Gastrocnemius medialis (tissue), 4 donors: ENCODE measurements at regions not wholly inside any gene's neighbourhood (a gene's known extent, or its start where the extent isn't known, plus 50 kb on each side); places are given as distances from the start of the nearest gene placed in this dataset.
"Not testable (repeated sequence)": the region's sequence is repeated elsewhere in the genome, so short reads cannot be mapped to it uniquely, and the experiment has no call there.

Source experiments
- ATAC-seq, 2 donors: fragments of 150-250 bp; one replicate each; pipeline ENCODE4 v1.9.1; 2016
- DNase-seq, 2 donors: peaks; one replicate each; pipeline ENCODE4 v3.0.0-alpha.2; 2019
- H3K27ac ChIP-seq, 4 donors: fragments of 200-600 bp; sonication (generic); 1 replicate in 1 of 4; 2 replicates in 3 of 4; pipeline ENCODE4 v1.5.1; 2016 to 2018; ENCODE audit warnings: mild to moderate bottlenecking in 2 of 4, moderate library complexity in 1 of 4
- H3K27me3 ChIP-seq, 3 donors: fragments of 200-600 bp; sonication (generic) in 2 of 3; 1 replicate in 1 of 3; 2 replicates in 2 of 3; pipeline versions ENCODE4 v1.5.1 to v1.6.0; 2016 to 2019; ENCODE audit warnings: mild to moderate bottlenecking in 1 of 3, moderate library complexity in 1 of 3
- H3K36me3 ChIP-seq, 2 donors: fragments of 200-600 bp; sonication (generic) in 1 of 2; one replicate each; pipeline ENCODE4 v1.5.1; 2017 to 2018
- H3K4me1 ChIP-seq, 2 donors: fragments of 200-600 bp; sonication (generic) in 1 of 2; one replicate each; pipeline ENCODE4 v1.5.1; 2016 to 2017; ENCODE audit warnings: mild to moderate bottlenecking in 2 of 2
- H3K4me3 ChIP-seq, 4 donors: fragments of 200-600 bp; sonication (generic) in 3 of 4; 1 replicate in 1 of 4; 2 replicates in 3 of 4; pipeline ENCODE4 v1.5.1; 2016 to 2019; ENCODE audit warnings: mild to moderate bottlenecking in 2 of 4
- H3K9me3 ChIP-seq, 3 donors: fragments of 200-600 bp; sonication (generic) in 2 of 3; 1 replicate in 1 of 3; 2 replicates in 2 of 3; pipeline ENCODE4 v1.5.1; 2016 to 2019
- POLR2A ChIP-seq, 2 donors: fragments of 450-650 bp; IDR thresholded peaks; one replicate each; pipeline ENCODE4 v1.6.1; 2017; ENCODE audit warnings: antibody characterized with exemption in 2 of 2, mild to moderate bottlenecking in 2 of 2, moderate library complexity in 2 of 2
- in situ Hi-C, 4 donors: fragments of 200-750 bp; cut with MboI; loops; one replicate each; pipeline versions ENCODE4 v1.15.0 to v1.8.0; 2017; ENCODE audit warnings: low sequenced_read_pairs in 4 of 4
- intact Hi-C: fragments of 100-400 bp; cut with DNase I; formaldehyde crosslinking; loops from one replicate; pipeline ENCODE4 v1.15.1; 2023; ENCODE audit warnings: low total_unique reads
- TF ChIP-seq, protein P1 (sequence below), 5 experiments: fragments of 450-650 bp in 3 of 5; fragments of 200-600 bp in 2 of 5; sonication (generic) in 2 of 5; IDR thresholded peaks in 4 of 5; conservative IDR thresholded peaks in 1 of 5; 1 replicate in 4 of 5; 2 replicates in 1 of 5; pipeline ENCODE4 v1.5.1; 2016 to 2019; ENCODE audit warnings: antibody characterized with exemption in 5 of 5, mild to moderate bottlenecking in 3 of 5, moderate library complexity in 3 of 5

DNA sequence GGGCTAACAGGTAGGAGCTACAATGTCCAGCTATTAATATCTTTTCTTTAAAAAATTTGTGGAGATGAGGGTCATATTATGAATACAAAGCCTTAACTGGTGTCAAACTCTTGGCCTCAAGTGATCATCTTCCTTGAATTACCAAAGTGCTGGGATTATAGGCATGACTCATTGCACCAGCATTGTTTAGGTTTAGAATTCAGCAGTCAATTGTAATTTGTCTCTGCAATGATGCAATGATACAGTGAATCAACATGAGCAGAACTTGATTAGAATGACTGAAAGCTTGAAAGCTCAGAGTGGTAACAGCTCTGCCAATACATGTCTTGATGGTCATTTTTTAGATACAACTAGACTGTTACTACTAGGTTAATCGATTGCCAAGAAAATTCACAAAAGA lies 752.8 kb upstream of the MIR17HG start:
- Histone ChIP-seq H3K4me1 (no peaks in the 10 kb centered on the region), H3K9me3 (no peaks in the 10 kb centered on the region), H3K4me3 (no peak overlapping the region), H3K27me3 (no peaks in the 10 kb centered on the region), H3K27ac (no peak overlapping the region), H3K36me3 (no peaks in the 10 kb centered on the region)
- intact Hi-C loops (no loop called here), in situ Hi-C loops (no loop called here)
- no peak for ATAC-seq
- TF ChIP-seq, protein P1, sequence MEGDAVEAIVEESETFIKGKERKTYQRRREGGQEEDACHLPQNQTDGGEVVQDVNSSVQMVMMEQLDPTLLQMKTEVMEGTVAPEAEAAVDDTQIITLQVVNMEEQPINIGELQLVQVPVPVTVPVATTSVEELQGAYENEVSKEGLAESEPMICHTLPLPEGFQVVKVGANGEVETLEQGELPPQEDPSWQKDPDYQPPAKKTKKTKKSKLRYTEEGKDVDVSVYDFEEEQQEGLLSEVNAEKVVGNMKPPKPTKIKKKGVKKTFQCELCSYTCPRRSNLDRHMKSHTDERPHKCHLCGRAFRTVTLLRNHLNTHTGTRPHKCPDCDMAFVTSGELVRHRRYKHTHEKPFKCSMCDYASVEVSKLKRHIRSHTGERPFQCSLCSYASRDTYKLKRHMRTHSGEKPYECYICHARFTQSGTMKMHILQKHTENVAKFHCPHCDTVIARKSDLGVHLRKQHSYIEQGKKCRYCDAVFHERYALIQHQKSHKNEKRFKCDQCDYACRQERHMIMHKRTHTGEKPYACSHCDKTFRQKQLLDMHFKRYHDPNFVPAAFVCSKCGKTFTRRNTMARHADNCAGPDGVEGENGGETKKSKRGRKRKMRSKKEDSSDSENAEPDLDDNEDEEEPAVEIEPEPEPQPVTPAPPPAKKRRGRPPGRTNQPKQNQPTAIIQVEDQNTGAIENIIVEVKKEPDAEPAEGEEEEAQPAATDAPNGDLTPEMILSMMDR (IDR thresholded peaks at IDR 0.05 in 4 of 5, conservative IDR thresholded peaks at IDR 0.05 in 1 of 5): no peak
- TF ChIP-seq POLR2A (IDR thresholded peaks at IDR 0.05): no peak
- no peak for DNase-seq

DNA sequence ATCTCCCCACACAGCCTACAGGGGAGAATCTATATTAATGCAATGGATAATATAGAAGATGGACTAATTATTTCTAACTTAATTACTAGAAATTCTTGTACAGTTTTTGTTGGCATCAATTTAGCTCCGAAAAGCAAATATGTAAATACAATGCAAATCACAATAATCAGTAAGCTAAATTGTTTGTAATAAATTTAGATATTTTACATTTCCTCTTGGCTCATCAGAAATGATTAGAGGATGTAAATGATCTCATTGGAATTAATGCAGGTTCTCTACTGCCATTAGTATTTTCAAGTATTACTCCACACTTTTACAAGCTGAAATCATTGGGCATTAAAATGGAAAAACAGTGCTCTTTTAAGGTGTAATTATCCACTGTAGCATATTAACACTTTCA lies 741.8 kb upstream of the MIR17HG start:
- DNase-seq (no peak), ATAC-seq (no peak)
- Histone ChIP-seq H3K27me3 (no peaks in the 10 kb centered on the region), H3K4me1 (no peaks in the 10 kb centered on the region), H3K9me3 (no peaks in the 10 kb centered on the region), H3K27ac (no peak overlapping the region), H3K4me3 (no peak overlapping the region), H3K36me3 (no peaks in the 10 kb centered on the region)
- TF ChIP-seq, protein P1 (IDR thresholded peaks at IDR 0.05 in 4 of 5, conservative IDR thresholded peaks at IDR 0.05 in 1 of 5): no peak
- TF ChIP-seq POLR2A (IDR thresholded peaks at IDR 0.05): no peak
- in situ Hi-C loops: no loop called here
- intact Hi-C loops: no loop called here

- H3K27me3 ChIP-seq, H3K27ac ChIP-seq, H3K4me1 ChIP-seq, ATAC-seq, DNase-seq, H3K36me3 ChIP-seq, H3K4me3 ChIP-seq, in situ Hi-C loops, intact Hi-C loops, H3K9me3 ChIP-seq: not testable (repeated sequence)
Observed at GRCh38 chr13:90606921-90607320, 740.6 kb upstream of the MIR17HG start.

- in situ Hi-C loops (no loop called here), intact Hi-C loops (no loop called here)
- Histone ChIP-seq H3K27ac (no peak overlapping the region), H3K9me3 (no peaks in the 10 kb centered on the region), H3K4me1 (no peaks in the 10 kb centered on the region), H3K4me3 (no peak overlapping the region), H3K36me3 (no peaks in the 10 kb centered on the region), H3K27me3 (no peaks in the 10 kb centered on the region)
- no peak for TF ChIP-seq POLR2A (IDR thresholded peaks at IDR 0.05)
- TF ChIP-seq, protein P1 (IDR thresholded peaks at IDR 0.05 in 4 of 5, conservative IDR thresholded peaks at IDR 0.05 in 1 of 5): no peak
- DNase-seq: no peak
- ATAC-seq: no peak
Observed at GRCh38 chr13:90612391-90612790, 735.1 kb upstream of the MIR17HG start.

GRCh38 chr13:90613076-90613795 lies 734.3 kb upstream of the MIR17HG start:
- intact Hi-C loops: no loop called here
- Histone ChIP-seq H3K4me3 (no peak overlapping the region), H3K9me3 (no peaks in the 10 kb centered on the region), H3K4me1 (no peaks in the 10 kb centered on the region), H3K36me3 (no peaks in the 10 kb centered on the region), H3K27ac (no peak overlapping the region), H3K27me3 (no peaks in the 10 kb centered on the region)
- TF ChIP-seq, protein P1 (IDR thresholded peaks at IDR 0.05 in 4 of 5, conservative IDR thresholded peaks at IDR 0.05 in 1 of 5): no peak
- no peak for TF ChIP-seq POLR2A (IDR thresholded peaks at IDR 0.05)
- in situ Hi-C loops: no loop called here
- DNase-seq (no peak), ATAC-seq (no peak)
